ENCODE measurements at regions not wholly inside any gene's neighbourhood (a gene's known extent, or its start where the extent isn't known, plus 50 kb on each side); places are given as distances from the start of the nearest gene placed in this dataset.
A peak's percentile ranks its signal among the peaks of the same experiment; 100 is the strongest.

- Histone ChIP-seq H3K27ac (replicated peaks in 1 of 4) (no peak overlapping the region), H3K4me1 (no peaks in the 10 kb centered on the region), H3K4me3 (no peak overlapping the region), H3K9me3 (no peaks in the 10 kb centered on the region), H3K36me3 (no peaks in the 10 kb centered on the region), H3K27me3 (no peaks in the 10 kb centered on the region)
- TF ChIP-seq EP300 (IDR thresholded peaks at IDR 0.05), result no peak
- no peak for TF ChIP-seq POLR2AphosphoS5 (IDR thresholded peaks at IDR 0.05)
- TF ChIP-seq CTCF (IDR thresholded peaks at IDR 0.05), result peak in 2 of 3 experiments; percentile 20 to 39
- no peak for TF ChIP-seq POLR2A (IDR thresholded peaks at IDR 0.05; ENCODE audit: low read depth)
- WGBS, result 56% methylated on average over 6 of the region's 6 CpGs
- DNase-seq (ENCODE audit: extremely low spot score), result no peak
- intact Hi-C loops (cut with DNase I), result no loop called here
Measured at GRCh38 chr4:54384563-54384962, 155.5 kb downstream of the PDGFRA start.

- Histone ChIP-seq H3K4me3 (no peak overlapping the region), H3K9me3 (no peaks in the 10 kb centered on the region), H3K27me3 (no peaks in the 10 kb centered on the region), H3K4me1 (no peaks in the 10 kb centered on the region), H3K27ac (replicated peaks in 1 of 4) (no peak overlapping the region), H3K36me3 (no peaks in the 10 kb centered on the region)
- WGBS, result 82% methylated on average over 10 of the region's 10 CpGs
- TF ChIP-seq POLR2AphosphoS5 (IDR thresholded peaks at IDR 0.05) (no peak), CTCF (IDR thresholded peaks at IDR 0.05) (no peak), POLR2A (IDR thresholded peaks at IDR 0.05; ENCODE audit: low read depth) (no peak), EP300 (IDR thresholded peaks at IDR 0.05) (no peak)
- intact Hi-C loops (cut with DNase I), result no loop called here
- DNase-seq (ENCODE audit: extremely low spot score), result no peak
Measured at GRCh38 chr4:54386042-54386669, 157.1 kb downstream of the PDGFRA start.

GRCh38 chr4:54386693-54387092 is 157.6 kb downstream of the PDGFRA start:
- intact Hi-C loops (cut with DNase I), result no loop called here
- TF ChIP-seq POLR2AphosphoS5 (IDR thresholded peaks at IDR 0.05) (no peak), EP300 (IDR thresholded peaks at IDR 0.05) (no peak), POLR2A (IDR thresholded peaks at IDR 0.05; ENCODE audit: low read depth) (no peak), CTCF (IDR thresholded peaks at IDR 0.05) (no peak)

DNA sequence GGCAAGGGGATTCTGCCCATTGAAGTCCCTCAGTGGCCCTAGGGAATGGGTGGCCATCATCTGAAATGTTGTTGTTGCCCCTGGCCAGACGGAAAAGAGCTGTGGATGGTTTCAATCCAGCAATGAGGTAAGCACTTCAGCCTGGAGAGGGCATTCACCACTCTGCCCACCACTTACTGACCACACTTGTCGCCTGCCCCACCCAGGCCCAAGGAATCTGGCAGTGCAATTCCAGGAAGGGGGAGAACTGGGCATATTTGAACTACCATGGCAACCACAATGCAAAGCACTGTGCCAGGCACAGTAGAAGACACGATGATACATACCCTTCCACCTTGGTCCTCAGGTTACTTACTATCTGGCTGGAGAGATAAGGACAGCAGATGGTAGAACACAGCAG is 161.6 kb downstream of the PDGFRA start:
- Histone ChIP-seq H3K4me1 (no peaks in the 10 kb centered on the region), H3K36me3 (no peaks in the 10 kb centered on the region), H3K27me3 (no peaks in the 10 kb centered on the region), H3K27ac (replicated peaks in 1 of 4) (no peak overlapping the region), H3K4me3 (no peak overlapping the region), H3K9me3 (no peaks in the 10 kb centered on the region)
- no peak for DNase-seq (ENCODE audit: extremely low spot score)
- intact Hi-C loops (cut with DNase I), result no loop called here
- WGBS, result 64% methylated on average over 3 of the region's 3 CpGs
- TF ChIP-seq POLR2A (IDR thresholded peaks at IDR 0.05; ENCODE audit: low read depth), result no peak
- TF ChIP-seq POLR2AphosphoS5 (IDR thresholded peaks at IDR 0.05), result no peak
- no peak for TF ChIP-seq CTCF (IDR thresholded peaks at IDR 0.05)
- TF ChIP-seq EP300 (IDR thresholded peaks at IDR 0.05), result no peak

More at GRCh38 chr4:54386693-54387092, 157.6 kb downstream of the PDGFRA start:
- H3K4me1 ChIP-seq, result no peaks in the 10 kb centered on the region
- H3K9me3 ChIP-seq, result no peaks in the 10 kb centered on the region
- no peaks in the 10 kb centered on the region for H3K36me3 ChIP-seq
- H3K27me3 ChIP-seq, result no peaks in the 10 kb centered on the region
- H3K27ac ChIP-seq (replicated peaks in 1 of 4), result no peak overlapping the region
- WGBS, result 100% methylated on average over 1 of the region's 1 CpG
- H3K4me3 ChIP-seq, result no peak overlapping the region
- DNase-seq (ENCODE audit: extremely low spot score), result no peak

GRCh38 chr4:54391104-54391503 is 162.0 kb downstream of the PDGFRA start:
- Histone ChIP-seq H3K36me3 (no peaks in the 10 kb centered on the region), H3K4me3 (no peak overlapping the region), H3K27ac (replicated peaks in 1 of 4) (no peak overlapping the region), H3K9me3 (no peaks in the 10 kb centered on the region), H3K27me3 (no peaks in the 10 kb centered on the region), H3K4me1 (no peaks in the 10 kb centered on the region)
- no peak for DNase-seq (ENCODE audit: extremely low spot score)
- intact Hi-C loops (cut with DNase I), result no loop called here
- WGBS, result 16% methylated on average over 3 of the region's 3 CpGs
- no peak for TF ChIP-seq POLR2A (IDR thresholded peaks at IDR 0.05; ENCODE audit: low read depth)
- TF ChIP-seq EP300 (IDR thresholded peaks at IDR 0.05), result no peak
- TF ChIP-seq POLR2AphosphoS5 (IDR thresholded peaks at IDR 0.05), result no peak
- no peak for TF ChIP-seq CTCF (IDR thresholded peaks at IDR 0.05)
